Lung (tissue), 11 donors: ENCODE measurements at regions not wholly inside any gene's neighbourhood (a gene's known extent, or its start where the extent isn't known, plus 50 kb on each side); places are given as distances from the start of the nearest gene placed in this dataset.
A peak's percentile ranks its signal among the peaks of the same experiment; 100 is the strongest.

ENCODE experiments used
- ATAC-seq: fragments of 200-7000 bp; cut with Tn5 transposase; one replicate; pipeline ENCODE4 v1.9.1; 2020; ENCODE audit warnings: moderate number of reproducible peaks; ENCODE audit not compliant: insufficient read depth, low FRiP score
- DNase-seq, 3 donors: peaks; one replicate each; pipeline ENCODE4 v3.0.0-alpha.2; 2013 to 2017
- H3K27ac ChIP-seq, 2 donors: one replicate each; pipeline ENCODE4 v1.5.1; 2013; ENCODE audit warnings: mild to moderate bottlenecking in 2 of 2, moderate library complexity in 2 of 2, control low read depth in 1 of 2, inconsistent platforms in 1 of 2, low read depth in 1 of 2, low read length in 1 of 2
- H3K27me3 ChIP-seq, 3 donors: one replicate each; pipeline ENCODE4 v1.5.1; 2013; ENCODE audit warnings: low read length in 2 of 3; ENCODE audit not compliant: control insufficient read depth in 3 of 3, insufficient read depth in 3 of 3
- H3K36me3 ChIP-seq, 4 donors: one replicate each; pipeline ENCODE4 v1.5.1; 2013; ENCODE audit warnings: low read length in 4 of 4, mild to moderate bottlenecking in 1 of 4, moderate library complexity in 1 of 4; ENCODE audit not compliant: control insufficient read depth in 4 of 4, insufficient read depth in 4 of 4
- H3K4me1 ChIP-seq, 5 donors: one replicate each; pipeline ENCODE4 v1.5.1; 2013; ENCODE audit warnings: low read length in 5 of 5, mild to moderate bottlenecking in 2 of 5, moderate library complexity in 1 of 5; ENCODE audit not compliant: control insufficient read depth in 5 of 5, insufficient read depth in 5 of 5
- H3K4me3 ChIP-seq: one replicate; pipeline ENCODE4 v1.5.1; 2013; ENCODE audit warnings: mild to moderate bottlenecking, control low read depth, moderate library complexity
- H3K9ac ChIP-seq, 2 donors: one replicate each; pipeline ENCODE4 v1.5.1; 2013; ENCODE audit warnings: low read length in 2 of 2, control low read depth in 1 of 2; ENCODE audit not compliant: insufficient read depth in 1 of 2
- H3K9me3 ChIP-seq, 4 donors: one replicate each; pipeline ENCODE4 v1.5.1; 2013; ENCODE audit warnings: low read length in 3 of 4, mild to moderate bottlenecking in 1 of 4, moderate library complexity in 1 of 4; ENCODE audit not compliant: control insufficient read depth in 4 of 4, insufficient read depth in 3 of 4
- WGBS, 2 donors: extraction: QIAGEN DNeasy Blood & Tissue Kit; methylation state at CpG; one replicate each; pipeline ENCODE4 v1.1.7; 2013; 5-methylcytosine and 5-hydroxymethylcytosine counted together
- TF ChIP-seq, protein P1 (sequence below): IDR thresholded peaks from 2 replicates; pipeline ENCODE4 v1.5.1; 2012; ENCODE audit warnings: mild to moderate bottlenecking; ENCODE audit errors: control extremely low read depth, extremely low read depth
- donor health status: control.
- donor health status: control.
- donor health status: Bipolar disorder and iron deficiency.
- donor health status: healthy.
- donor health status: DM: yes; HTN: yes; CAD: no.

- TF ChIP-seq, protein P1, sequence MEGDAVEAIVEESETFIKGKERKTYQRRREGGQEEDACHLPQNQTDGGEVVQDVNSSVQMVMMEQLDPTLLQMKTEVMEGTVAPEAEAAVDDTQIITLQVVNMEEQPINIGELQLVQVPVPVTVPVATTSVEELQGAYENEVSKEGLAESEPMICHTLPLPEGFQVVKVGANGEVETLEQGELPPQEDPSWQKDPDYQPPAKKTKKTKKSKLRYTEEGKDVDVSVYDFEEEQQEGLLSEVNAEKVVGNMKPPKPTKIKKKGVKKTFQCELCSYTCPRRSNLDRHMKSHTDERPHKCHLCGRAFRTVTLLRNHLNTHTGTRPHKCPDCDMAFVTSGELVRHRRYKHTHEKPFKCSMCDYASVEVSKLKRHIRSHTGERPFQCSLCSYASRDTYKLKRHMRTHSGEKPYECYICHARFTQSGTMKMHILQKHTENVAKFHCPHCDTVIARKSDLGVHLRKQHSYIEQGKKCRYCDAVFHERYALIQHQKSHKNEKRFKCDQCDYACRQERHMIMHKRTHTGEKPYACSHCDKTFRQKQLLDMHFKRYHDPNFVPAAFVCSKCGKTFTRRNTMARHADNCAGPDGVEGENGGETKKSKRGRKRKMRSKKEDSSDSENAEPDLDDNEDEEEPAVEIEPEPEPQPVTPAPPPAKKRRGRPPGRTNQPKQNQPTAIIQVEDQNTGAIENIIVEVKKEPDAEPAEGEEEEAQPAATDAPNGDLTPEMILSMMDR = no peak
- Histone ChIP-seq H3K27me3 (no peaks in the 10 kb centered on the region), H3K27ac (no peak overlapping the region), H3K4me3 (no peak overlapping the region), H3K4me1 (no peaks in the 10 kb centered on the region), H3K9me3 (no peaks in the 10 kb centered on the region), H3K36me3 (no peaks in the 10 kb centered on the region), H3K9ac (no peak overlapping the region)
- 97 to 98% methylated on average over 1 of the region's 1 CpG for WGBS, 2 donors
- DNase-seq (no peak), ATAC-seq (peak; percentile 19)
These were observed 352.6 kb upstream of the CWC22 start for GRCh38 chr2:180359522-180360282.

GRCh38 chr2:180358458-180358857 lies 351.4 kb upstream of the CWC22 start:
- Histone ChIP-seq H3K4me3 (no peak overlapping the region), H3K9me3 (no peaks in the 10 kb centered on the region), H3K9ac (no peak overlapping the region), H3K27ac (no peak overlapping the region), H3K36me3 (no peaks in the 10 kb centered on the region), H3K4me1 (no peaks in the 10 kb centered on the region), H3K27me3 (no peaks in the 10 kb centered on the region)
- WGBS, 2 donors = 84 to 88% methylated on average over 2 of the region's 2 CpGs
- ATAC-seq (no peak), DNase-seq (no peak)
- TF ChIP-seq, protein P1 = no peak

DNA sequence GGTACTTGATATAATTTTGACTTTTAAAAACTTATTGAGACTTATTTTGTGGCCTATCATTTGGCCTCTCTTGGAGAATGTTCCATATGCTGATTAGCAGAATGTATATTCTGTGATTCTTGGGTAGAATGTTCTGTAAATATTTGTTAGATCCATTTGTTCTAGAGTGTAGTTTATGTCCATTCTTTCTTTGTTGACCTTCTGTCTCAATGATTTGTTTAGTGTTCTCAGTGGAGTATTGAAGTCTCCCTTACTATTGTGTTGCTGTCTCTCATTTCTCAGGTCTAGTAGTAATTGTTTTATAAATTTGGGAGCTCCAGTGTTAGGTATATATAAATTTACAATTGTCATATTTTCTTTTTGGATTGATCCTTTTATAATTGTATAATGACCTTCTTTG lies 349.6 kb upstream of the CWC22 start:
- Histone ChIP-seq H3K9me3 (no peaks in the 10 kb centered on the region), H3K4me3 (no peak overlapping the region), H3K4me1 (no peaks in the 10 kb centered on the region), H3K27ac (no peak overlapping the region), H3K9ac (no peak overlapping the region), H3K36me3 (no peaks in the 10 kb centered on the region), H3K27me3 (no peaks in the 10 kb centered on the region)
- ATAC-seq = no peak
- DNase-seq = no peak
- TF ChIP-seq, protein P1 = no peak

DNA sequence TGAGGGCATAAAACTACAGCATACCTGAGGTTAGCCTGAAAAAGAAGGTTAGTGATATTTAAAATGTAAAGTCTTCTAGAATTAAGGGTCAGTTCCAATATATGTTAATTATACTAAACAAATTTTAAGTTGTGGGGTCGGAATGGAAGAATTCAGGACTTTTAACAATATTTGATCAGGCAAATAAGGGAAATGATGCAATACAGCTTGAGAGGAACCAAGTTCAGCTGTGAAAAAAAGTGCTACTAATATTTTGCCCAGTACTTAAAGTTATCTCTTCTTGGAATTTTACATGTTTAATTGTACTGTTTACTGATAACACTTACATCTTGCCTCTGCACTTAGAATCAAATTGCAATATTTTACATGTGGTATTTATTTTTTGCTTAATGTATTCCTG lies 345.5 kb upstream of the CWC22 start:
- DNase-seq (no peak), ATAC-seq (no peak)
- H3K9ac ChIP-seq = no peak overlapping the region
- H3K27me3 ChIP-seq = no peaks in the 10 kb centered on the region
- TF ChIP-seq, protein P1 = no peak
- H3K27ac ChIP-seq = no peak overlapping the region
- no peaks in the 10 kb centered on the region for H3K36me3 ChIP-seq
- H3K4me3 ChIP-seq = no peak overlapping the region
- no peaks in the 10 kb centered on the region for H3K9me3 ChIP-seq
- no peaks in the 10 kb centered on the region for H3K4me1 ChIP-seq
- 38 to 53% methylated on average over 1 of the region's 1 CpG for WGBS, 2 donors
